SU-DHL-6 (cell line): ENCODE measurements at regions not wholly inside any gene's neighbourhood (a gene's known extent, or its start where the extent isn't known, plus 50 kb on each side); places are given as distances from the start of the nearest gene placed in this dataset.

Experiments
- H2AFZ ChIP-seq: fragments of 200-600 bp; sonication (generic); 2 replicates; pipeline ENCODE4 v1.6.1; 2014; ENCODE audit warnings: low read depth, mild to moderate bottlenecking, moderate library complexity, mixed read lengths, antibody characterized with exemption, low read length; ENCODE audit not compliant: severe bottlenecking
- H3F3A ChIP-seq: fragments of 200-600 bp; shearing (Covaris generic); 2 replicates; pipeline ENCODE4 v1.6.0; 2016; ENCODE audit warnings: antibody characterized with exemption, mild to moderate bottlenecking; ENCODE audit not compliant: insufficient read depth
- H3K27ac ChIP-seq: fragments of 200-600 bp; sonication (generic); 2 replicates; pipeline ENCODE4 v1.5.1; 2016; ENCODE audit warnings: low read depth, mild to moderate bottlenecking, low read length, moderate library complexity, mixed read lengths
- H3K27me3 ChIP-seq: fragments of 200-600 bp; sonication (generic), shearing (Covaris generic); 2 replicates; pipeline ENCODE4 v1.6.0; 2014; ENCODE audit warnings: mild to moderate bottlenecking, low read length
- H3K36me3 ChIP-seq: fragments of 200-600 bp; sonication (generic); 2 replicates; pipeline ENCODE4 v1.6.1; 2014; ENCODE audit warnings: mild to moderate bottlenecking, low read length, mixed read lengths
- H3K4me2 ChIP-seq: fragments of 300-600, 200-600 bp; shearing (Covaris generic), sonication (generic); 2 replicates; pipeline ENCODE4 v1.6.0; 2014; ENCODE audit warnings: low read length, low read depth, mild to moderate bottlenecking; ENCODE audit not compliant: poor library complexity, severe bottlenecking
- H3K4me3 ChIP-seq: fragments of 200-600 bp; sonication (generic); 2 replicates; pipeline ENCODE4 v1.5.1; 2014; ENCODE audit warnings: antibody characterized with exemption, low read length, mild to moderate bottlenecking, mixed read lengths; ENCODE audit not compliant: insufficient read depth, poor library complexity, severe bottlenecking
- H3K79me2 ChIP-seq: fragments of 200-600 bp; sonication (generic); 2 replicates; pipeline ENCODE4 v1.6.1; 2014; ENCODE audit warnings: mild to moderate bottlenecking, low read length, moderate library complexity; ENCODE audit not compliant: insufficient read depth
- H3K9ac ChIP-seq: fragments of 200-600 bp; sonication (generic); 2 replicates; pipeline ENCODE4 v1.7.0; 2014; ENCODE audit warnings: mild to moderate bottlenecking, low read length
- H3K9me2 ChIP-seq: fragments of 200-600 bp; sonication (generic); replicated peaks from 2 replicates; pipeline ENCODE4 v1.6.1; 2014; ENCODE audit warnings: low read length; ENCODE audit not compliant: insufficient read depth
- H3K9me3 ChIP-seq: fragments of 200-600 bp; sonication (generic); 2 replicates; pipeline ENCODE4 v1.6.1; 2014; ENCODE audit warnings: low read length, mixed read lengths; ENCODE audit not compliant: insufficient read depth
- H4K20me1 ChIP-seq: fragments of 200-600 bp; sonication (generic); 2 replicates; pipeline ENCODE4 v1.6.1; 2014; ENCODE audit warnings: low read depth, mild to moderate bottlenecking, antibody characterized with exemption, low read length, moderate library complexity, mixed read lengths
- EZH2phosphoT487 ChIP-seq: fragments of 200-600 bp; sonication (generic), shearing (Covaris generic); conservative IDR thresholded peaks from 2 replicates; pipeline ENCODE4 v1.6.1; 2018; ENCODE audit warnings: mild to moderate bottlenecking, antibody characterized with exemption, low read length, moderate library complexity, mixed read lengths
- TF ChIP-seq, protein P1 (sequence below): fragments of 200-600 bp; sonication (generic); IDR thresholded peaks from one replicate; pipeline ENCODE4 v1.5.1; 2017; ENCODE audit warnings: antibody characterized with exemption, mild to moderate bottlenecking, low read length, moderate library complexity; ENCODE audit not compliant: insufficient read depth, poor library complexity, severe bottlenecking

DNA sequence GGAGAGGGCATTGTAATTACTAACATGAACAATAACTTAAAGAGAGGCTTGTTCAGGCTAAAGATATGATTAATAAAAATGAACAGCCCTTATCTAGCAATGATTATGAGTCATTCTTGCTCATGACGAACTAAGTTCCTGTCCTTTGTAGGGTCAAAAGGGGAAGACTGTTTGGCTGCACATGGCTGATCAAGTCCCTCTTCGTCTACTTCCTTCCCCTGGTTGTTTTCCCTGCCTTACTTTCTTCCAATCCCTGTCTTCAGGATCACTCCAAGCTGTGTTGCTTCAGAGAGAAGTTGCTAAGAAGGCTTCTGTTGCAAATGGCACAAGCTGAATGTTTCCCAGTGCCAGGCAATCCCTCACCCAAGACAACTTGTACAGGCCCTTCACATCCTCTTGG, 115.0 kb upstream of the HS3ST1 start:
- no peak overlapping the region for H2AFZ ChIP-seq
- H3K4me2 ChIP-seq: no peak overlapping the region
- H3K9me3 ChIP-seq: no peaks in the 10 kb centered on the region
- no peak overlapping the region for H3K4me3 ChIP-seq
- no peak overlapping the region for H3K27ac ChIP-seq
- H3K36me3 ChIP-seq: no peaks in the 10 kb centered on the region
- no peaks in the 10 kb centered on the region for H3F3A ChIP-seq
- no peaks in the 10 kb centered on the region for H3K27me3 ChIP-seq
- no peaks in the 10 kb centered on the region for H4K20me1 ChIP-seq
- no peaks in the 10 kb centered on the region for H3K79me2 ChIP-seq
- TF ChIP-seq, protein P1, sequence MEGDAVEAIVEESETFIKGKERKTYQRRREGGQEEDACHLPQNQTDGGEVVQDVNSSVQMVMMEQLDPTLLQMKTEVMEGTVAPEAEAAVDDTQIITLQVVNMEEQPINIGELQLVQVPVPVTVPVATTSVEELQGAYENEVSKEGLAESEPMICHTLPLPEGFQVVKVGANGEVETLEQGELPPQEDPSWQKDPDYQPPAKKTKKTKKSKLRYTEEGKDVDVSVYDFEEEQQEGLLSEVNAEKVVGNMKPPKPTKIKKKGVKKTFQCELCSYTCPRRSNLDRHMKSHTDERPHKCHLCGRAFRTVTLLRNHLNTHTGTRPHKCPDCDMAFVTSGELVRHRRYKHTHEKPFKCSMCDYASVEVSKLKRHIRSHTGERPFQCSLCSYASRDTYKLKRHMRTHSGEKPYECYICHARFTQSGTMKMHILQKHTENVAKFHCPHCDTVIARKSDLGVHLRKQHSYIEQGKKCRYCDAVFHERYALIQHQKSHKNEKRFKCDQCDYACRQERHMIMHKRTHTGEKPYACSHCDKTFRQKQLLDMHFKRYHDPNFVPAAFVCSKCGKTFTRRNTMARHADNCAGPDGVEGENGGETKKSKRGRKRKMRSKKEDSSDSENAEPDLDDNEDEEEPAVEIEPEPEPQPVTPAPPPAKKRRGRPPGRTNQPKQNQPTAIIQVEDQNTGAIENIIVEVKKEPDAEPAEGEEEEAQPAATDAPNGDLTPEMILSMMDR: no peak
- TF ChIP-seq EZH2phosphoT487: no peak
- H3K9ac ChIP-seq: no peak overlapping the region
- no peaks in the 10 kb centered on the region for H3K9me2 ChIP-seq

DNA sequence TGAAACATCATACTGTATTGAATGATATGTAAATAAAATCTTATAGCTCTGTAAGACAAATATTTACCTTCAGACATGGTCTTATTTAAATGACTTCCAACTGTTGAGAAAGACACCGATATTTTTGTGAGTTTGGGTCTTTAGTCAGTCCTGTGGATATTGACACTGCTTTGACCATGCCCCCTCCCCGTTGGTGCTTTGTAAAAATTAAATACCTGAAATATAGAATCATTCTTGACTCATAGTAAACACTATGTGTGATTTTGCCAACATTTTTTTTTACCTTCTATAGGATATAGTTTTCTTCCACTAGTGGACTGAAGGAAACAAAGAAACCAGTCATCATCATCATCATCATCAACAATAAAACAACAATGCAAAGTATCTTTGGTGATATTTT, 114.3 kb upstream of the HS3ST1 start:
- Histone ChIP-seq H2AFZ (no peak overlapping the region), H3K9me2 (no peaks in the 10 kb centered on the region), H3K9me3 (no peaks in the 10 kb centered on the region), H3K4me2 (no peak overlapping the region), H3K36me3 (no peaks in the 10 kb centered on the region), H3K27me3 (no peaks in the 10 kb centered on the region), H3K9ac (no peak overlapping the region), H3F3A (no peaks in the 10 kb centered on the region), H3K27ac (no peak overlapping the region), H3K4me3 (no peak overlapping the region), H3K79me2 (no peaks in the 10 kb centered on the region), H4K20me1 (no peaks in the 10 kb centered on the region)
- TF ChIP-seq, protein P1: no peak
- no peak for TF ChIP-seq EZH2phosphoT487

- no peaks in the 10 kb centered on the region for H3K9me2 ChIP-seq
- no peak overlapping the region for H3K9ac ChIP-seq
- no peaks in the 10 kb centered on the region for H3K27me3 ChIP-seq
- H3K4me3 ChIP-seq: no peak overlapping the region
- no peaks in the 10 kb centered on the region for H3K9me3 ChIP-seq
- H3K27ac ChIP-seq: no peak overlapping the region
- no peaks in the 10 kb centered on the region for H3F3A ChIP-seq
- H2AFZ ChIP-seq: no peak overlapping the region
- H3K79me2 ChIP-seq: no peaks in the 10 kb centered on the region
- no peak for TF ChIP-seq EZH2phosphoT487
- TF ChIP-seq, protein P1: no peak
- H4K20me1 ChIP-seq: no peaks in the 10 kb centered on the region
- H3K36me3 ChIP-seq: no peaks in the 10 kb centered on the region
- no peak overlapping the region for H3K4me2 ChIP-seq
Measured at GRCh38 chr4:11537846-11538245, 109.2 kb upstream of the HS3ST1 start.

DNA sequence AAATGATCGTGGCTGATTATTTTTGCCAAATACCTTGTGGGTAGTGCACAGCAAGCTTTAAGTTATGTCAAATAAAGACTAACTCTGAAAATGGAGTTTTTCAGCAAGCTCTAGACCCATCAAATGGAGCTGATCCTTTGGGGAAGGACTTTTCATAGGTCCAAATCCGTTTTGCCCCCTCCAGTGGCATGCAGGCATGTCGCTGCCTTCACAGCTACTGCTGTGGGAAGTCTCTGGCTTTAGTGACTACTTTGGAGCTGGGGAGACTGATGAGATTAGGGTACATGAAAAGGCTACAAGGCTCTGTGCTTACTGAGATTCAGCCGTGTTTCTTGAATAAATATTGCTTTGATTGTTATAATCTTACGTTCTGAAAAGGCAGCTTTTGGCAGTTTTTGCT, 106.6 kb upstream of the HS3ST1 start:
- no peaks in the 10 kb centered on the region for H3K9me3 ChIP-seq
- no peak overlapping the region for H3K27ac ChIP-seq
- H3K79me2 ChIP-seq: no peaks in the 10 kb centered on the region
- H3F3A ChIP-seq: no peaks in the 10 kb centered on the region
- H3K36me3 ChIP-seq: no peaks in the 10 kb centered on the region
- H3K4me3 ChIP-seq: no peak overlapping the region
- H3K27me3 ChIP-seq: no peaks in the 10 kb centered on the region
- no peaks in the 10 kb centered on the region for H3K9me2 ChIP-seq
- no peak overlapping the region for H3K4me2 ChIP-seq
- H2AFZ ChIP-seq: no peak overlapping the region
- no peak for TF ChIP-seq EZH2phosphoT487
- TF ChIP-seq, protein P1: no peak
- no peak overlapping the region for H3K9ac ChIP-seq
- no peaks in the 10 kb centered on the region for H4K20me1 ChIP-seq
